ELR (cell line): ENCODE measurements at regions not wholly inside any gene's neighbourhood (a gene's known extent, or its start where the extent isn't known, plus 50 kb on each side); places are given as distances from the start of the nearest gene placed in this dataset.
A peak's percentile ranks its signal among the peaks of the same experiment; 100 is the strongest.
"Not testable (repeated sequence)": the region's sequence is repeated elsewhere in the genome, so short reads cannot be mapped to it uniquely, and the experiment has no call there.

Experiments used
- DNase-seq: peaks from one replicate; pipeline ENCODE4 v3.0.0-alpha.2; 2015; ENCODE audit warnings: low read depth

- no peak for DNase-seq
These were observed 132.9 kb upstream of the GRB10 start for GRCh38 chr7:50915621-50916020.

GRCh38 chr7:50914460-50914859 is 131.8 kb upstream of the GRB10 start:
- DNase-seq = no peak

DNA sequence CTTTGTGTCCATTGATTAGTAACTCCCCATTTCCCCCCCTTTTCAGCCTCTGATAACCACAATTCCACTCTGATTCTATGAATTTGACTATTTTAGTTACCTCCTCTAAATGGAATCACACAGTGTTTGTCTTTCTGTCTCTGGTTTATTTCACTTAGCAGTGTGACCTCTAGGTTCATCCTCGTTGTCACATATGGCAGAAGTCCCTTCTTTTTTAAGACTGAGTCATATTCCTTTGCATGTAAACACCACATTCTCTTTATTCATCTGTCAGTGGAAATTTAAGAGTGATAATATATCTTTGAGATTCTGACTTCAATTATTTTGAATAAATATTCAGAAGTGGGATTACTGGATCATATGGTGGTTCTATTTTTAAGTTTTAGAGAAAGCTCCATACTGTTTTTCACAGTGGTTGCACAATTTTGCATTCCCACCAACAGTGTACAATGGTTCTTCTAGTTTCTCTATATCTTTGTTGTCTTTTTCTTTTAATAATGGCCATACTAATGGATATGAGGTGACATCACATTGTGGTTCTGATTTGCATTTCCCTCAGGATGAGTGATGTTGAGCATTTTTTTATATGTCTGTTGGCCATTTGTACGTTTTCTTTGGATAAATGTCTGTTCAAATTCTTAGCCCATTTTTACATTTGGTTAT is 126.1 kb upstream of the GRB10 start:
- DNase-seq = no peak

GRCh38 chr7:50898604-50899477 is 116.1 kb upstream of the GRB10 start:
- DNase-seq = peak; percentile 0

DNA sequence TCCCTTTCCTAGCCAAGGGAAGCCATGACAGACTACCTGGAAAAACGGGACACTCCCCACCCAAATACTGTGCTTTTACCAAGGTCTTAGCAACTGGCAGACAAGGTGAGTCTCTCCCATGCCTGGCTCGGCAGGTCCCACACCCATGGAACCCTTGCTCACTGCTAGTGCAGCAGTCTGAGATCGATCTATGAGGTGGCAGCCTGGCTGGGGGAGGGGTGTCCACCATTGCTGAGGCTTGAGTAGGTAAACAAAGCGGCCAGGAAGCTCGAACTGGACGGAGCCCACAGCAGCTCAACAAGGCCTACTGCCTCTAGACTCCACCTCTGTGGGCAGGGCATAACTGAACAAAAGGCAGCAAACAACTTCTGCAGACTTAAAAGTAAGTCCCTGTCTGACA is 104.4 kb upstream of the GRB10 start:
- DNase-seq = not testable (repeated sequence)

- no peak for DNase-seq
These were observed 89.7 kb upstream of the GRB10 start for GRCh38 chr7:50872437-50872836.

- peak; percentile 67 for DNase-seq
These were observed 86.5 kb upstream of the GRB10 start for GRCh38 chr7:50869108-50869725.

DNA sequence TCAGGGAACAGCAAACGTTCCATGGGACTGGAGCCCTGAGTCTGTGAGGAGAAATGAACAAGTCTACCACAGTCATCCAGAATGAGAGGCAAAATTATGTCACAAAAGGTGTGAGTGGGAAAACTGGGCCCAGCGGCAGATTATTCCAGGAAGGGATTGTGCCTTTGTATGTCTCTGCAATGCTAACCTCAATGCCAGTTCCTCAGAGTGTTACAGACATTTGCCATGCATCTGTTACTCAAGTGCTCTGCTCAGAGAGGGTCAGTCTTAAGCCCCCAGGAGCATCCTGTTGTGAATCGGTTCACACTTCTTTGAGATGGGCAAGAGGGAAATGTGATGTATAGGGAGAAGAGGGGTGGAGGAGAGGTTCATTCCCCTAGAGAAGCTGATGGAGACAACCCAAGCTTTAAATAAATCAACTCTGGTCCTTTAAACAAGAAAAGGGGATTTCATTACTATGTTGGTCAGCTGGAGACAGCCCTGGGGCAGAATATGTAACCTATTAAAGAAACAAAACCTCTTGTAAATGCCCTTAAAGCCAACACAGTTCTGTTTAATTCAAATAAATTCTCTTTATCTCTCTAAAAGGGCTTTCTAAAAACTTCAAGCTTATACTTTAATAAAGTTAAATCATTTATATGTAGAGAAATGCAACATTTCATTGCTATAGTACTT is 85.9 kb upstream of the GRB10 start:
- DNase-seq = no peak

DNA sequence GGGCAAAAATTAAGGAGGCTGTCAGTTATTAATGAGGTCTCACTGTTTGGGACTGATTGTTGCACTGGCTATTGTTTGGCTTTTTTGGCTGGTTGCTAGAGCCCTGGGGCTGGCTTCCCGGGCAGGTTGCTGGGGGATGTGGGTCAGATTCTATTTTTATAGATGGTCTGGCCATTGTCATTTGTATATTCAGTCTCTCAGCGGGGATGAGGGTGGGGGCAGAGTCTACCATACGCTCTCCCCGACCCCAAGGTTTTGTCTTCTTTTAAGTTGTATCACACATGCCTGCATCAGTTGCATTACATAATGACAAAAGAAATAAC is 84.3 kb upstream of the GRB10 start:
- DNase-seq = no peak

- no peak for DNase-seq
These were observed 83.8 kb upstream of the GRB10 start for GRCh38 chr7:50866343-50867033.

DNA sequence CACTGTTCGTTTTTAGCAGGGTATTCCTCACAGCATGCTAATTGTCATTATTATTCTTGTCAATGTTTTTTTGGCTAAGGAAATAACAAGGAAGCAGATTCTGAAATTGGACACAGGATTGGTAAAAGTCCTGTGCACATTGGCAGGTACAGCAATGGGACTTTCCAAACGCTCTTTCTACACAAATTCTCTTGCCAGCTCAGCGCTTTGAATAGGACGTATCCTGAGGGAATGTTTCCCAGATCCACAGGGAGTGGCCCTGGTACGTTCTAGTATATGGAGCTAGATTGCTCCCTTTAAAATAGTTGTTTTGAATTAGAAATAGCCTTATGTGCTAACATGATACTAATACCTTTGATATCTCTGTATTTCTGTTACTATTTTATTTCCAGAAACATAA is 82.8 kb upstream of the GRB10 start:
- DNase-seq = no peak

GRCh38 chr7:50864694-50865093 is 82.0 kb upstream of the GRB10 start:
- DNase-seq = no peak

DNA sequence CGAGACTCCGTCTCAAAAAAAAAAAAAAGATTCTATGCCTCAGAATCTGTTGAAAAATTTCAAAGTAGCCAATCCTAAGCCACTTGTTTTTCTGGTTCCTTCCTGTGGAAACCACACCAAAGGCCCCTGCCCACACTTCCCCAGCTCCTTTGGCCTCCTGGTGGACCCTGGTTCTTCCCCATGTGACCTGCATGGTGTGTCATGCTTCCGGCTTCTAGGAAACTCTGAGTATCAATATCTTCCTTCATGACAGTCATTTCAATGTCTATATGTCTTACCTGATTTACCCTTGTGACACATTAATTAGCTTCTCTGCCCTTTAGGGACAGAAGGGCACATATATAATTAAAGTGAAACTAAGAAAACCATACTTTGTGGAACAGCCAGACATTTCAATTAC is 80.4 kb upstream of the GRB10 start:
- DNase-seq = no peak

GRCh38 chr7:50862302-50862701 is 79.6 kb upstream of the GRB10 start:
- no peak for DNase-seq

GRCh38 chr7:50860598-50860997 is 77.9 kb upstream of the GRB10 start:
- DNase-seq = no peak

GRCh38 chr7:50860174-50860573 is 77.5 kb upstream of the GRB10 start:
- DNase-seq = no peak

- no peak for DNase-seq
These were observed 76.0 kb upstream of the GRB10 start for GRCh38 chr7:50858528-50859245.

- DNase-seq = no peak
These were observed 75.3 kb upstream of the GRB10 start for GRCh38 chr7:50857804-50858489.

DNA sequence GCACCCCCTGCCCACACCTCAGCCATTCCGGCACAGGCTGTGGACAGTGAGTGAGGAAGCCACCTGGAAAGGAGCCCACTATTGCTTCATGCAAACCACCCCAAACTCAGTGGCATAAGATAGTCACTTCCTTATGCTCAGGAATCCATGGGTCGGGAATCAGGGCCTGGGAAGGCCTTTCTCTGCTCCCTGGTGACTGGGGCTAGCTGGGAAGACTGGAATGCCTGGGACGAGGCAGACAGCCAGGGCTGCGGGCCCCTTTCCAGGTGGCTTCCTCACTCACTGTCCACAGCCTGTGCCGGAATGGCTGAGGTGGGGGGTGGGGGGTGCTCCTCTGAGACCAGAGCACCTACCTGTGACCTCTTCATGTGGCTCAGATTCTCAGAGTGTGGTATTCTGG is 74.1 kb upstream of the GRB10 start:
- no peak for DNase-seq

DNA sequence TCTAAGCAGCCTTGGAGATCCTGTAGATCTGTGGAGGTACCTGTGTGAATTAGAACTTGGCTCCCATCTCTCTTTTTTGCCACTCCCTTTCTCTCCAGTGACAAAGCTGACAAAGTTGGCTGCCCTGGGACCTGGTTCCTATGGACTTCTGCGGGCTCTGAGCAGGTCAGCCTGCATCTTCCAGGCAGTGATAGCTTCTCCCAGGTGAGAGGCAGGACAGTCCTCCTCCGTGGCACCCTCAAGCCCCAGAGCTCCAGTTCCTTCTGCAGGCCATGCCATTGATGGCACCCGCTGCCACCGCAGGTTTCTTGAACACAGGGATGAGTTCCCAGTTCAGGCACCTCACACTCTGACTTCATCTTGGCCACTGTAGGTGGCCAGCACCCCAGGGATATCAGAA is 73.5 kb upstream of the GRB10 start:
- no peak for DNase-seq

GRCh38 chr7:50855526-50855925 is 72.8 kb upstream of the GRB10 start:
- DNase-seq = no peak
